ENCODE measurements at regions not wholly inside any gene's neighbourhood (a gene's known extent, or its start where the extent isn't known, plus 50 kb on each side); places are given as distances from the start of the nearest gene placed in this dataset.
"Not testable (repeated sequence)": the region's sequence is repeated elsewhere in the genome, so short reads cannot be mapped to it uniquely, and the experiment has no call there.

DNA sequence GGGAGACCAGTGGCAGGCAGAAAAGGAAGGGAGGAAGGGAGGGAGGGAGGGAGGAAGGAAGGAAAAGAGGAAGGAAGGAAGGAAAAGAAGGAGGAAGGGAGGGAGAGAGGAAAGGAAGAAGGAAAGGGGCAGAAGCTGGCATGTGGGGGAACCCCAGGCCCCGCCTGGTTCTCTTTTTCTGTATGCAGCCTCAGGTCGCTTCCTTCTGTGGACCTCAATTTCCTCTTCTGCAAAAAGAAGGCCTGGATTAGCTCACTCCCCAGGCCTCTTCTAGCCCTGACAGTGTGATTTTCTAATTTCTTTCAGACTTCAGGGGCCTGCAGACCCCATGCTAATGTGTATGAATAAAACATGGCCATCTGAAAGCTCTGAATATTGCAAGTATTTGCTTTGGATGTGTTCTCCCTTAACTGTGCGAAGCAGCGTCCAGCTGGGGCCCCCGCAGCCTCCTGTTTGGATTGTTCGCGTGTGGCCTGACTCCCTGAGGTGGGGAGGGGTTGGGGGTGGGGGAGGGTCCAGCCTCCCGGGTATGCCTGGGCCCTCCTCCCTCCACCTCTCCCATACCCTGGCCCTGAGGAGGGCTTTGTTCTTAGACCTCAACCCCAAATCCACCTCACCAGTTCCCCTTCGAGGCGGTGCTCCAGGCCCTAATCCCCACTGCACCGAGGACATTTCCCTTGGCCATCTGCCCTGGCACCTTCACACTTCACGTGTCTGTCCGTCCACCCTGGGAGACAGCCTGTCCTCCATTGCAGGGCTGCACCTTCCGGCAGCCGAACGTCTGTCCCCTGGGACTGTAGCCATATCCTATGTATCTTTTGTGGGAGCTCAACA lies 199.9 kb upstream of the ATP6AP2 start:
- DNase-seq (ENCODE audit: extremely low read depth in 1 of 2, low read depth in 1 of 2) = no peak

DNA sequence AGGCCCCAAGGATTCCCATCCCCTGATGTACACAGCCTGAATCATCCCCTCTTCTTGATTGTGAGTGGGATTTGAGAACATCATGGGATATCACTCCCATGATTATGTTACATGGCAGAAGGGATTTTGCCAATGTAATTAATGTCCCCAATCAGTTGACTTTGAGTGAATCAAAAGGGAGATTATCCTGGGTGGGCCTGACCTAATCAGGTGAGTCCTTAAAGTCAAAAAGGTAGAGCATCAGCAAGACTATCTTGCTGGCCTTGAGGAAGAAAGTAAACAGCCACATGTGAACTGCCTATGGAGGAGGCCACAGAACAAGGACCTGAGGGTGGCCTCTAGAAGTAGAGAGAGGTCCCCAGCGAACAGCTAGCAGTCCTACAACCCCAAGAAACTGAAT lies 203.1 kb upstream of the ATP6AP2 start:
- no peak for DNase-seq (ENCODE audit: extremely low read depth in 1 of 2, low read depth in 1 of 2)

DNA sequence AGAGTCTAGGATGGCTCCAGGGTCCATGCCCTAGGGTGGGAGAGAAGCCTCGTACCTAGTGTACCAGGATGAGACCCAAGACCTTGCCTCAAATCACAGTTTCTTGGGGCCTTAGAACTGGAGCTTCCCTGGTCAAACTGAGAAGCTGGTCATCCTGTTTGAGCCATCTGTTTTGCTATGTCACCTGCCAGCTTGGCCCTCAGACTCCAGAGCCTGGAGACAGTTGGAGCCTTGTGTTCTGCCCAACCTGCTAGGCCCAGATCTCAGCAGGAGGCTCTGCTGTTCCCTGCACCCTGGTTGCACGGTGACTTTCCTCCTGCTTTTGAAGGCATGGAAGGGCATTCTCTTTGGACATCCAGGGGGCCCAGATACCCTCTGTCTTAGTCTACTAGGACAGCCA lies 206.3 kb upstream of the ATP6AP2 start:
- DNase-seq (ENCODE audit: extremely low read depth in 1 of 2, low read depth in 1 of 2) = no peak

DNA sequence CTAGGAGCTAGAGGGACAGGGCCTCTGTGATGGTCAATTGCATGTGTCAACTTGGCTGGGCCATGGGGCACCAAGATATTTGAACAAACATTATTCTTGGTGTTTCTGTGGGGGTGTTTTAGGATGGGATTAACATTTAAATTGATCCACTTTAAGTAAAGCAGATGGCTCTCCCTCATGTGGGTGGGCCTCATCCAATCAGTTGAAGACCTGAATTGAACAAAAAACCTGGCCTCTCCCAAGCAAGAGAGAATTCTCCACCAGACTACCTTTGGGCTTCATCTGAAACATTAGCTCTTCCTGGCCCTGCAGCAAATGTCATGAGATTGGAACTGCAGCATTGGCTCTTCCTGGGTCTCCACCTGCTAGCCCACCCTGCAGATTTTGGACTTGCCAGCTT lies 207.1 kb upstream of the ATP6AP2 start:
- no peak for DNase-seq (ENCODE audit: extremely low read depth in 1 of 2, low read depth in 1 of 2)

DNA sequence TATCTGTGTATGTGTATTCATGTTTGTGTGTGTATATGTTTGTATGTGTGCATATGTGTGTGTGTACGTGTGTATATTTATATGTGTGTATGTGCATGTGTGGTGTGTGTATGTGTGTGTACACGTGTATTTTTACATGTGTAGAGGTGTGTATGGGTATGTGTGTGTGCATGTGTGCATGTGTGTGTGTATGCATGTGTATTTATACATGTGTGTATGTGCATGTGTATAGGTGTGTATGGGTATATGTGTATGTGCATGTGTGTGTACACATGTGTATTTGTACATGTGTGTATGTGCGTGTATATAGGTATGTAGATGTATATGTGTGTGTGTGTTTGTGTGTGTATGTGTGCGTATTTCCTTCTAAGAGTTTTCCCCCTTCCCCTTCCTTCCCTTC lies 207.7 kb upstream of the ATP6AP2 start:
- DNase-seq (ENCODE audit: extremely low read depth in 1 of 2, low read depth in 1 of 2) = no peak

DNA sequence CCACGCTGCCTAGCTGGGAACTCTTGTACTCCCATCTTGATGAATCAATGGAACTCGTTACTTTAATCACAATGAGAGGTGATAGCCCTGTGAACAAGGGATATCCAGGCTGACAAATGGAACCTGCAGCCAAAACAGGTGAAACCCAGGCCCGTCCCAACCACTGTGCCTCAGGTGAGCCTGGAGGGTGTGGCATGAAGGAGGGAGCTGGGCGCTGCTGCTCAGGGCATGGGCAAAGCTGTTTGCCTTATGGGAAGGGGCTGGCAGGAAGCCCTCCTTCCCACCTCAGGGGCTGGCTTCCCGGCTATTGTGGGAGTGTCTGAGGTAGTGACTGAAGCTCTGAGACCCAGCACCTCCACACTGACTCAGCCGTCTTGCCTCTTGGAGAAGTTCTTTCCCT lies 209.4 kb upstream of the ATP6AP2 start:
- no peak for DNase-seq (ENCODE audit: extremely low read depth in 1 of 2, low read depth in 1 of 2)

DNA sequence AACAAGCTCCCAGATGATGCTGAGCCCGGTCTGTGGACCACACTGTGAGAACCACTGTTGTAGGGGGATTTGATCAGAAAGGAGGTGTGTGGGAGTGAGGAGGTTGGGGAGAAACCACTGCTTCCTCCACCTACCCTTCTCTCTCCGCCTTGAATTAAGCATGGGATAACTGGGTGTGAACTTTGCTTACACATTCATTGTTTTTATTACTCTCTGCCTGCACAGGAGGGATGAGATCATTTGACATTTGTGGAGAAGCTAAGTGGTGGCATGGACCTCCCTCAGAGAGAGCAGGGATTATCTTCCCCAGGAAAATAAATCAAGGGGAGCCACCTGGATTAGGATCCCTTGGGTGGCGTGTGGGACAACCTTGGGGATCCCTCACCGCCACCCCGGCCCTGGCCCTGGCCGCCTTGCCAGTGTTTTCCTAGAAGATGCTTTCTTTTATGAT lies 212.1 kb upstream of the ATP6AP2 start:
- no peak for DNase-seq (ENCODE audit: extremely low read depth in 1 of 2, low read depth in 1 of 2)

DNA sequence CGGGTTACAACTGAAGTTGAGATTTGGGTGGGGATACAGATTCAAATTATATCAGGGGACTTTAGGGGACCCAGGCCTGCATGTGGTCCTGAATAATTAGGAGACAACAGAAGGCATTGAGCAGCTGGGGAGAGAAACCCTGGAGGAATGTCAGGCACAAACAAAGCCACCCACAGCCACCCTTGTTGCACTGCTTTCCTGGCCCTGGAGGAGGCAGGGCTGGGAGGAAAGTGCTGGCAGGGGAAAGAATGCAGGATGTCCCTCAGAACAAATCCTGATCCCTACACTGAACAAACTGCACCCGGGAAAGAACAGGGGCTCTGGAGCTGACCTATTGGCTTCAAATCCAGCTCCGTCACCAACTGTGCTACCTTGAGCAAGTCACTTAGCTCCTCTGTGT lies 214.1 kb upstream of the ATP6AP2 start:
- DNase-seq (ENCODE audit: extremely low read depth in 1 of 2, low read depth in 1 of 2) = no peak

DNA sequence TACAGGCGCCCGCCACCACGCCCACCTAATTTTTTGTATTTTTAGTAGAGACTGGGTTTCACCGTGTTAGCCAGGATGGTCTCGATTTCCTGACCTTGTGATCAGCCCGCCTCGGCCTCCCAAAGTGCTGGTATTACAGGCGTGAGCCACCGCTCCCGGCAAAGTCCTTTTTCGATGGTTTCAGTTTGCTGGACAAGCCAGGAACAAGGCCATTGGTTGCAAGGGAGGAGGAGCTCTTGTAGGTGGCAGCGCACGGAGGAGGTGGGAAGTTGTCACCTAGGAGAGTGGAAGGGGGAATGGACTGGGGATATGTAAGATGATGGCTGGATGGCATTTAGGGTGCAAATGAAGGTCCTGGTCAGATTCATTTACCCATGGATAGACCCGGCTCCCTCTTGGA lies 218.5 kb upstream of the ATP6AP2 start:
- not testable (repeated sequence) for DNase-seq (ENCODE audit: extremely low read depth in 1 of 2, low read depth in 1 of 2)

DNA sequence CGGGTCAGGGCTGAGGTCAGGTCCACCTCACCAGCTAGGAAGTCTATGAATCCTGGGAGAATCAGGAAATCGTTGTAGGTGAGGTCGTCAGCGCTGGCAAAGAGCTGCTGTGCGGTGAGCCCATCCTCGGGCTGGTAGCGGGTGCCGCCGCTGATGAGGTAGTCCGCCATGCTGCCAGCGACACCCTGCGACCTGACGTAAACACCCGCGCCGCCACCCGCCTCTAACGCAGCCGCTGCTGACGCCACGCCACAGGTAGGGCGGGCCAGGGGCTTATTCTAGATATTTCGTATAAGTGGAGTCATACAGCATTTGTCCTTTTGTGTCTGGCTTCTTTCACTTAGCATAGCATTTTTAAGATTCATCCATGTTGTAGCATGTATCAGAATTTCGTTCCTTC lies 220.2 kb upstream of the ATP6AP2 start:
- no peak for DNase-seq (ENCODE audit: extremely low read depth in 1 of 2, low read depth in 1 of 2)

DNA sequence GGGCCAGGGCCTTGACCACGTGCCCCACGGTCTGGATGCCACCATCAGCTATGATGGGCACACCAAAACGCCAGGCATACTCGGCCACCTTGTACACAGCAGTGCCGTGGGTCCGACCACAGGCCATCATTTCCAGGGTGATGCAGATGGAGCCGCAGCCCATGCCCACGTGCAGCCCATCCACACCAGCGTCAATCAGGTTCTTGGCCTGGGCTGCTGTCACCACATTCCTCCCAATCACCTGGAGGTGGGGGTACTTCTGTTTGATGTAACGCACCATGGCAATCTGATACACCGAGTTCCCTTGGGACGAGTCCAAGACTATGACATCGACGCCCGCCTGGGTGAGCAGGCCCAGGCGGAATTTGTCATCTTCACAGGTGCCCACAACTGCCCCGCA lies 221.2 kb upstream of the ATP6AP2 start:
- DNase-seq (ENCODE audit: extremely low read depth in 1 of 2, low read depth in 1 of 2) = no peak

DNA sequence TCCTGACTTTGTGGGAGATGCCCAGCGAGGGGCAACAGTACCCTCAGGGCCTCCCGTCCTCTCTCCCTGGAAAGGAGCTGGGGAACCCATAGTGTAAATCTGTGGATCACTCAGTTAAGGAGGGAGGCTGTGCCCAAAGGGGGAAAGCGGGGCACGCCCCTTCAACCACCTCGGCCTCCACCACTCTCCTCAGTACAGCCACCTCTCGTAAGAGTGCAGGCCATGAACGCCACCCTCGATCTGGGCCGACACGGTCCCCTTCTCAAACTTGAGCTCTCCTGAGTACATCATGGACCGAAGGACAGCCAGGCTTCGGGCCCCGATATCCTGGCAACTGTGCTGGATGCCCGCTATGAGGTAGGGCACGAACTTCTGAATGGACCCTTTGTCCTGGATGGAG lies 221.8 kb upstream of the ATP6AP2 start:
- DNase-seq (ENCODE audit: extremely low read depth in 1 of 2, low read depth in 1 of 2) = no peak

DNA sequence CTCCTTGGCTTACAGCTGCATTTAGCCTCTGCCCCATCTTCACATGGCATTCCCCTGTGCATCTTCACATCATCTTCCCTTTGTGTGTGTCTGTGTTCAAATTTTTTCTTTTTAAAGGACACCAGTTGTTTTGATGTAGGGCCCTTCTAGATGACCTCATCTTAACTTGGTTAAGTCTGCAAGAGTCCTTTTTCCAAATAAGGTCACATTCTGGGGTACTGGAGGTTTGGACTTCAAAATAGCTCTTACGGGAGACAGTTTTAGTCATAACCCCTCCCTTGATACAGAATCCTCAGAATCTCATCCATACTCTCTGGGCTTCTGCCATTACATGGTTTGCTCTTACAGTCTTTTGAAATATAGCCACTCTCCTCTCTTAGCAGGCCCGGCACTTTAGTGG lies 231.5 kb upstream of the ATP6AP2 start:
- DNase-seq (ENCODE audit: extremely low read depth in 1 of 2, low read depth in 1 of 2) = no peak

DNA sequence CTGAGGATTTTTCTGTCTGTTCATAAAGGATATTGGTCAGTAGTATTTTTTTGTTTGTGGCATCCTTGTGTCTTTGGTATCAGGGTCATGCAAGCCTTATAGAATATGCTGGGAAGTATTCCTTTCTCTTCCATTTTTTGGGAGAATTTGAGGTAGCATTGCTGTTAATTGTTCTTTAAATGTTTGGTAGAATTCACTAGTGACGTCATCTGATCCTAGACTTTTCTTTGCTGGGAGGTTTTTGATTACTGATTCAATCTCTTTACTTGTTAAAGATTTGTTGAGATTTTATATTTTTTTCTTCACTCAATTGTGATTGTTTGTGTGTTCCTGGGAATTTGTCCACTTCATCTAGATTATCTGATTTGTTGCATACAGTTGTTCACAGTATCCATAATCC lies 234.4 kb upstream of the ATP6AP2 start:
- DNase-seq (ENCODE audit: extremely low read depth in 1 of 2, low read depth in 1 of 2) = no peak

DNA sequence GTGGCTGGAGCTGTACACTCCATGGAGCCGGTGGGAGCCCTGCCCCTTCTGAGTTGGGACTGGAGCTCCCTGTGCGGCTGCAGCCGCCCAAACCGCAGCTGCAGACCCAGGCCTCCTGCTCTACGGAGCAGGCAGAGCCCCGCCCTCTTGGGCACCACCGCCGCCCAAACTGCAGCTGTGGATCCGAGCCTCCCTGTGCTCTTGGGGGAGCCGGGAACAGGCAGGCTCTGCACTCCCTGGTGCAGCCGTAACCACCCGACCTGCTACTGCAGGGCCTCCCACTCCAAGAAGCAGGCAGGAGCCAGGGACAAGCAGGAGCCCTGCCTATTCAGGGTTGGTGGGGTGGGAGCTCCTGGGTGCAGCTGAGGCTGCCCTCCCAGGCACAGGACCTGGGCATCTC lies 237.5 kb upstream of the ATP6AP2 start:
- DNase-seq (ENCODE audit: extremely low read depth in 1 of 2, low read depth in 1 of 2) = no peak

DNA sequence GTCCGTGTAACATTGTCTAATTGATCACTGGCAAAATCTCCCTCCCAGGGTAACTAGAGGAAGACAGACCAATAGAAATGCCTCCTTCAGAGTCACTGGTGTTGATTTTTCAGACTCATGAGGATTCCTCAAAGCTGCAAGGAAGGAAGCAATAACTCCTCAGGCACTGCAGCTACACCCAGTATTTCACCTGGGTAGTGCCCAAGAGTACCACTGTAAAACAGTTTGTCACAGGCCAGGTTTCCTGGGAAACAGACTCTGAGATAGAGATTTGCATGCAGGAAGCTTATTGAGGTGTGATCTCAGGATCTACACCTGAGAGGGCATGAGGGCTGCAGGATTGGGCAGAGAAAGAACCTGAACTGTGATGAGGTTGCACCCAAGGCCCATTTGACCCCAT lies 240.7 kb upstream of the ATP6AP2 start:
- no peak for DNase-seq (ENCODE audit: extremely low read depth in 1 of 2, low read depth in 1 of 2)

DNA sequence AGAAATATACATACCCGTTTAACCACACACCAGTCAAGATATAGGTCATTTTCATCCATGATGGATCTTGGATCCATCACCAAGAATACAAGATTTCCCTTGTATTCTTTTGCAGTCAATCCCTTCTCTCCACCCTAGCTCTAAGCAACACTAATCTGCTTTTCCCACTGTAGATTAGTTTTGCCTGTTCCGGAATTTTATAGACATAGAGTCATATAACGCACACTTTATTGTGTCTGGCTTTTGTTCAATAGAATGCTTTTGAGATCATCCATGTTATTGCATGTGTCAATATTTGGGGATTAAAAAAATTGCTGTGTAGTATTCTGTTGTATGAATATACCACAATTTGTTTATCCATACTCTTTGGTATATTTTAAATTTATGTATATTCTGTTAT lies 235.6 kb upstream of the BCOR start:
- DNase-seq (ENCODE audit: extremely low read depth in 1 of 2, low read depth in 1 of 2) = no peak

DNA sequence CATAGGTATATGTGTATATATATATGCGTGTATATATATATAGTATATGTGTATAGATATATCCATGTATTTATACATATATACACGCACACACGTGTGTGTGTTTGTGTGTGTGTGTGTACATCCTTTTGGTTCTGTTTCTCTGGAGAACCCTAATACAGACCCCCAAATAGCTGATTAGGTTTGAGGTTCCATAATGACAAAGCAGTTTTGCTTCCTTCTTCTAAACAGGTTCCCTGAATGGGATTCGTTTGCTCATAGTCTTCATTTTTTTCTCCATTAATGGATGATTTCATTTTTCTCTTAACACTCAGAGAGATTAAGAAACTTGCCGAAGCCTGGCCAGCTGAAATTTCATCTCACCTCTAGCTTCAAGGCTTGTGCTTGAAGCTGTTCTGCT lies 234.0 kb upstream of the BCOR start:
- no peak for DNase-seq (ENCODE audit: extremely low read depth in 1 of 2, low read depth in 1 of 2)

DNA sequence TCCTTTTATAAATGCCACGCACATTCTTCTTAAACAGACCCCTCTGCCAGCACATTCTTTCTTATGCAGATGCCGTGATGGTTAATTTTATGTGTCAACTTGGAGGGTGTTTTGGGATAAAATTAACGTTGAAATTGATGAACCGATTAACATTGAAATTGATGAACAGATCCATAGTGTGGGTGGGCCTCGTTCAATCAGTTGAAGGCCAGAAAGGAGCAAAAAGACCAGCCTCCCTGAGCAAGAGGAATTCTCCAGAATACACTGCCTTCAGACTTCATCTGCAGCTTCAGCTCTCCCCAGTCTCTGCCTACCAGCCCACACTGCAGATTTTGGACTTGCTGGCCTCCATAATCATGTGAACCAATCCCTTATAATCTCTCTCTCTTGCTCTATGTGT lies 233.6 kb upstream of the BCOR start:
- DNase-seq (ENCODE audit: extremely low read depth in 1 of 2, low read depth in 1 of 2) = no peak

DNA sequence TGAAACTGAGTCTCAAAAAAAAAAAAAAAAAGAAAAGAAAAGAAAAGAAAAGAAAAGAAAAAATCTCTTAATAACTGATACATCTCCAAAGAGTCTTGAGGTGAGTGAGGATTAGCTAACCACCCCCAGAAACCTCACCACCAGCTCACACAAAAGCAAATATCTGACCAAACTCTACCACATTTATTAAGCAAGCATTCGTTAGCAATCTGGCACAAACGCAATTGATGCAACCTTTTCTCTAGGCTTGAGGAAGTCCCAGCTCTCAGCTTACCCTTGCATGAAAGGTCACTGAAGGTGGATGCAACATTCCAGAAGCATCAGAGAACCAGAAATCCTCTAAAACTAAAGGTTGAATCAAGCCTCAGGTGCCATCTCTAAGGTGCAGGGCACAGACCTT lies 231.9 kb upstream of the BCOR start:
- DNase-seq (ENCODE audit: extremely low read depth in 1 of 2, low read depth in 1 of 2) = no peak

DNA sequence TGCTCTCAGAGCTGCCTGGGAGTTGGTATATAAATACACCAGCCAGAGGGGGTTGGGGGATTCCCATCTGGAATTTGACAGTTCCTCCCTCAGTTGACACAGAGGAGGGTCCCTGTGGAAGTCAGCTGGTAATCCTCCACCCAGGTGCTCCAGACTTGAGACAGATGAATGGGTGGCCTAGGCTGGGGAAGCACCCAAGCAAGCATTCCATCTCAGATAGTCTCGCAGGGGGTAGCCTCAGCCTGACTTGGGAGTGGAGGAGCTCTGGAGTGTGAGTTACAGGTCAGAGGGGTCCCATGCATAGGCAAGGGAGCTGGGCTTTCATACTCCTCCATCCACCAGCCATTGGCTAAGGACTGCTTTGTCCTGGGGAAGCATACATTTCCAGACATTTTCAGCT lies 229.3 kb upstream of the BCOR start:
- DNase-seq (ENCODE audit: extremely low read depth in 1 of 2, low read depth in 1 of 2) = no peak

DNA sequence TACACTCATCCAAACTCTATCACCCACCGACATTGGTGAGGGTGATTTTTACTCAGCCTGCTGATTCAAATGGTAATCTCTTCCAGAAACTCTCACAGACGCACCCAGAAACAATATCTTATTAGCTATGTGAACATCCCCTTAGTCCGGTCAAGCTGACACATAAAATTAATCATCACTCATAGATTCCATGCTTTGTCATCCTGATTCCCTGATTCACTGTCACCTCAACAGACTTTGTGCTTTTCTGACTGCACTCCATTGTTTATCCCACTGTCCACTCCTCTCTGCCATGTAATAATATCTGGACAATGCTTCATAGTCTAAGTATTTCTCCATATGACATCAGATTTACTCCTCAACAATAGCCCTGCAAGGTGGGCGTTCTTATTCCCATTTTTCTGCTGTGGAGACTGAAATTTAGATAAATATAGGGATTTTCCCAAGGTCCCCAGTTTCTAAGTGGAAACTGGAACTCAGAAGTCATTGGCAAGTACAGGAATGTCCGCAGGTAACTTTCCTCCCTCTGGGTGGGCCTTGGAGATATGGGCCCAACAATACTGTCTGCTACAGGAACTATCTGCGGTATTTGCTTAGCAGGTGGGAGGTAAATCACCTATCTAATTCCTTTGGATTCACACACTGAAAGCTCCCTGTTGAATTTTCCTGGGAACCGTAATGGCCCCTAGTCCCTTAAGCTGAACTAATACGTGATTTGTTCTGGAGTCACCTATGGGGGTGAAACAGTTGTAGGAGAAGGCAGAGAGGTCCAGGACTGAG lies 228.6 kb upstream of the BCOR start:
- DNase-seq (ENCODE audit: extremely low read depth in 1 of 2, low read depth in 1 of 2) = no peak
